Hepatocyte (in vitro differentiated cells): ENCODE measurements at regions not wholly inside any gene's neighbourhood (a gene's known extent, or its start where the extent isn't known, plus 50 kb on each side); places are given as distances from the start of the nearest gene placed in this dataset.

Source experiments
- CTCF ChIP-seq: fragments of 200-600 bp; sonication (generic); IDR thresholded peaks from 2 replicates; pipeline ENCODE4 v1.5.1; 2016; ENCODE audit warnings: antibody characterized with exemption, mild to moderate bottlenecking; ENCODE audit not compliant: poor library complexity
- EZH2phosphoT487 ChIP-seq: fragments of 200-600 bp; sonication (generic); IDR thresholded peaks from one replicate; pipeline ENCODE4 v1.6.1; 2018; ENCODE audit warnings: antibody characterized with exemption, mild to moderate bottlenecking, low read depth, moderate library complexity; ENCODE audit not compliant: unreplicated experiment, severe bottlenecking

GRCh38 chr1:244288663-244289062 lies 163.0 kb downstream of the ADSS2 start:
- TF ChIP-seq CTCF (no peak), EZH2phosphoT487 (no peak)
